ENCODE measurements at regions not wholly inside any gene's neighbourhood (a gene's known extent, or its start where the extent isn't known, plus 50 kb on each side); places are given as distances from the start of the nearest gene placed in this dataset.

GRCh38 chr3:111392894-111393398, 149.1 kb upstream of the CD96 start:
- no peaks in the 10 kb centered on the region for H3K36me3 ChIP-seq
- H3K4me3 ChIP-seq (ENCODE audit: low read depth, low read length), result no peak overlapping the region
- TF ChIP-seq CTCF (IDR thresholded peaks at IDR 0.05; ENCODE audit: low read depth, low read length), result no peak
- no peaks in the 10 kb centered on the region for H3K4me1 ChIP-seq
- no peaks in the 10 kb centered on the region; the same call in 1 of the 2 replicates for H3K27me3 ChIP-seq
- DNase-seq, result no peak
- H3K9me3 ChIP-seq, result no peaks in the 10 kb centered on the region

GRCh38 chr3:111412656-111413055, 129.3 kb upstream of the CD96 start:
- H3K9me3 ChIP-seq, result no peaks in the 10 kb centered on the region
- no peaks in the 10 kb centered on the region for H3K4me1 ChIP-seq
- no peaks in the 10 kb centered on the region; the same call in 1 of the 2 replicates for H3K36me3 ChIP-seq
- peaks cover 2% of the 10 kb centered on the region; the same call in 1 of the 2 replicates for H3K27me3 ChIP-seq
- no peak overlapping the region for H3K4me3 ChIP-seq (ENCODE audit: low read depth, low read length)
- no peak for DNase-seq
- TF ChIP-seq CTCF (IDR thresholded peaks at IDR 0.05; ENCODE audit: low read depth, low read length), result no peak

GRCh38 chr3:111414531-111414930, 127.5 kb upstream of the CD96 start:
- DNase-seq, result no peak
- TF ChIP-seq CTCF (IDR thresholded peaks at IDR 0.05; ENCODE audit: low read depth, low read length), result no peak
- peaks cover 2% of the 10 kb centered on the region; the same call in 1 of the 2 replicates for H3K27me3 ChIP-seq

GRCh38 chr3:111415018-111415417, 127.0 kb upstream of the CD96 start:
- peaks cover 2% of the 10 kb centered on the region; the same call in 1 of the 2 replicates for H3K27me3 ChIP-seq
- no peak overlapping the region for H3K4me3 ChIP-seq (ENCODE audit: low read depth, low read length)
- no peaks in the 10 kb centered on the region for H3K4me1 ChIP-seq
- no peak for TF ChIP-seq CTCF (IDR thresholded peaks at IDR 0.05; ENCODE audit: low read depth, low read length)
- no peak for DNase-seq
- H3K36me3 ChIP-seq, result no peaks in the 10 kb centered on the region; the same call in 1 of the 2 replicates
- H3K9me3 ChIP-seq, result no peaks in the 10 kb centered on the region

More at GRCh38 chr3:111414531-111414930, 127.5 kb upstream of the CD96 start:
- Histone ChIP-seq H3K9me3 (no peaks in the 10 kb centered on the region), H3K4me3 (ENCODE audit: low read depth, low read length) (no peak overlapping the region), H3K4me1 (no peaks in the 10 kb centered on the region), H3K36me3 (no peaks in the 10 kb centered on the region; the same call in 1 of the 2 replicates)

- no peak for TF ChIP-seq CTCF (IDR thresholded peaks at IDR 0.05; ENCODE audit: low read depth, low read length)
- DNase-seq, result no peak
- Histone ChIP-seq H3K27me3 (peaks cover 2% of the 10 kb centered on the region; the same call in 1 of the 2 replicates), H3K36me3 (no peaks in the 10 kb centered on the region), H3K4me3 (ENCODE audit: low read depth, low read length) (no peak overlapping the region), H3K9me3 (no peaks in the 10 kb centered on the region), H3K4me1 (no peaks in the 10 kb centered on the region)
Measured at GRCh38 chr3:111418391-111418790, 123.6 kb upstream of the CD96 start.

GRCh38 chr3:111428301-111428700, 113.7 kb upstream of the CD96 start:
- TF ChIP-seq CTCF (IDR thresholded peaks at IDR 0.05; ENCODE audit: low read depth, low read length), result no peak
- Histone ChIP-seq H3K4me1 (no peaks in the 10 kb centered on the region), H3K4me3 (ENCODE audit: low read depth, low read length) (no peak overlapping the region), H3K36me3 (no peaks in the 10 kb centered on the region), H3K9me3 (no peaks in the 10 kb centered on the region), H3K27me3 (no peaks in the 10 kb centered on the region; the same call in 1 of the 2 replicates)
- DNase-seq, result no peak
